ENCODE measurements at regions not wholly inside any gene's neighbourhood (a gene's known extent, or its start where the extent isn't known, plus 50 kb on each side); places are given as distances from the start of the nearest gene placed in this dataset.

DNA sequence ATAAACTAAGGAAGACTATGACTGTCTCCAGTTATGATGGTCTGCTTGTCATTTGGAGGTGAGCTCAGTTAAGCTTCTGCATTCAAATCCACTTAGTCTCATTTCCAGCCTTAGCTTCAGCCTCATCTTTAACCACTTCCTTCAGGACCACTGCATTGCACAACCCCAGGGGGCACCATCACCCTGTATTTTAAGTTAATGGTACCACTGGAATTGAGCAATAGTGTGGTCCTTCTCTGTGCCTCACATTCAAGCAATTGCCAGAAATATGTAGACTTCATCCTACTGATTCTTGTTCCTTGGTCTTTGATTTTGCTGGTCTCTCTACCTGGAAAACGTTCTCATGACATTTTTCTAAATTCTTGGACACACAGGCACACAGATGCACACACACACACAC is 131.5 kb upstream of the PTPN3 start:
- H3K4me1 ChIP-seq: no peaks in the 10 kb centered on the region
- no peaks in the 10 kb centered on the region for H3K9me3 ChIP-seq
- no peak overlapping the region for H3K4me3 ChIP-seq
- intact Hi-C loops (cut with DNase I): no loop called here
- TF ChIP-seq, protein P1, sequence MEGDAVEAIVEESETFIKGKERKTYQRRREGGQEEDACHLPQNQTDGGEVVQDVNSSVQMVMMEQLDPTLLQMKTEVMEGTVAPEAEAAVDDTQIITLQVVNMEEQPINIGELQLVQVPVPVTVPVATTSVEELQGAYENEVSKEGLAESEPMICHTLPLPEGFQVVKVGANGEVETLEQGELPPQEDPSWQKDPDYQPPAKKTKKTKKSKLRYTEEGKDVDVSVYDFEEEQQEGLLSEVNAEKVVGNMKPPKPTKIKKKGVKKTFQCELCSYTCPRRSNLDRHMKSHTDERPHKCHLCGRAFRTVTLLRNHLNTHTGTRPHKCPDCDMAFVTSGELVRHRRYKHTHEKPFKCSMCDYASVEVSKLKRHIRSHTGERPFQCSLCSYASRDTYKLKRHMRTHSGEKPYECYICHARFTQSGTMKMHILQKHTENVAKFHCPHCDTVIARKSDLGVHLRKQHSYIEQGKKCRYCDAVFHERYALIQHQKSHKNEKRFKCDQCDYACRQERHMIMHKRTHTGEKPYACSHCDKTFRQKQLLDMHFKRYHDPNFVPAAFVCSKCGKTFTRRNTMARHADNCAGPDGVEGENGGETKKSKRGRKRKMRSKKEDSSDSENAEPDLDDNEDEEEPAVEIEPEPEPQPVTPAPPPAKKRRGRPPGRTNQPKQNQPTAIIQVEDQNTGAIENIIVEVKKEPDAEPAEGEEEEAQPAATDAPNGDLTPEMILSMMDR (IDR thresholded peaks at IDR 0.05): no peak
- TF ChIP-seq POLR2A (IDR thresholded peaks at IDR 0.05): no peak
- no peak overlapping the region for H3K27ac ChIP-seq
- no peaks in the 10 kb centered on the region for H3K36me3 ChIP-seq
- no peaks in the 10 kb centered on the region for H3K27me3 ChIP-seq
- 58% methylated on average over 1 of the region's 1 CpG for WGBS (ENCODE audit: insufficient coverage, low coverage, low lambda C conversion rate, missing lambda C conversion rate)
- DNase-seq (no peak), ATAC-seq (no peak)

DNA sequence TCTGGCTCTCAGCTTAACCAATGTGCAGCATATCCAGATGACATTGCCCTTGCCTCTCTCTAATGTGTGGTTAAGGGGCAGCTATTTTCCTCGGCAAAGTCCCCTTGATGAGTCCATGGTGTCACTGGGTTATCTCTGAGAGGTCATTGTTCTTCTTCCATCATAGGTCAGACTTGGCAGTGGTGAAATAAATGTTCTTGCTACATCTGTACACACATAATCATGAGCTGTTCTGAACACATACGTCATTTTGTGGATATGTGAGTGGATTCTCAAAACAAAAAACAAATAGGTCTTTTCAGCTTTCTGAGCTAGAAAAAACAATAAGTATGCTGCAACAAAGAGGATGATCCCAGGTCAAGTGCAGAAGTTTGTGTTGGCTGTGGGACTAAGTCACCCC is 134.7 kb upstream of the PTPN3 start:
- Histone ChIP-seq H3K9me3 (no peaks in the 10 kb centered on the region), H3K4me3 (no peak overlapping the region), H3K4me1 (no peaks in the 10 kb centered on the region), H3K27me3 (no peaks in the 10 kb centered on the region), H3K36me3 (no peaks in the 10 kb centered on the region), H3K27ac (no peak overlapping the region)
- no peak for TF ChIP-seq POLR2A (IDR thresholded peaks at IDR 0.05)
- TF ChIP-seq, protein P1 (IDR thresholded peaks at IDR 0.05): no peak
- DNase-seq (no peak), ATAC-seq (peak in 3 of 4 donors; percentile 45 to 90 (median 82))
- intact Hi-C loops (cut with DNase I): no loop called here
- WGBS (ENCODE audit: insufficient coverage, low coverage, low lambda C conversion rate, missing lambda C conversion rate): 24% methylated on average over 2 of the region's 2 CpGs

DNA sequence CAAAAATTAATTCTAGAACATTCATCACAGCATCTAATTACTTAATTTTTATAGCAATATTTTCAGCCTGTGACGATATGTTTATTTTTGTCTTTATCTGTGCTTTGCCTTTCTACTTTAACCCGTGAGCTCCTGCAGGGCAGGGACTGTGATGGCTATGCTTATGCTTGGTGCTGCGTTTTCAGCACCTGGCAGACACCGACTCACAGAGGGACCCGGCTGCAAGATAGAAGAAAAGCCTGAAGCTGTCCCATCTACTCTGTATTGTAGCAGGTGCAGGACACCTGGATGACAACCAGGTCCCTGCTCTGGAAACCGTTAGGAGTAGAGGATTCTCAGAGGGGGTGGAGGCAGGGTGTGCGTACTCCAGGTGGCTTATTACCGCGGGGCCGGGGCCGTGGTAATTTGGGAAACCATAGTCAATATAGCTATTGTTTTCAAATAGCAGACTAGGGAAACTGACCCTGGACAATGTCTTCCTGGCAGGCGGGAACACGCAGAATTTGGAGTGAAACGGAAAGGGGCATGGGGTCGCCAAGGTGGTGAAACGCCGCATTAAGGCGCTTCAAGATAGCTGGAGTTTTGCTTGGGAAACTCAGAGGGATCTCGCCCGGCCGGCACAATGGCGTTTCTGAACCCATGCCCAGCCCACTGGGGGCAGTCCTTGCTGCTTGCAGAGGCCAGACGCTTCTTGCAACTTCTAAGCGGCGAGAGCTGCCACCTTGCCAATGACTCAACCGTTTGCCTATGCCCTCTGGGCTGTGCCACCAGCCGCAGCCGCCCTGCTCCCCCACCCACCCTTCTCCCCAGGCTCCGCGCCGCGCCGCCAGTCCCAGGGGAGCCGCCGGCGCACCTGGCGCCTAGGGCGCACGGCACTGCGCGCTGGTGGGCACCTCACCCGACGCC is 140.1 kb upstream of the PALM2AKAP2 start:
- Histone ChIP-seq H3K4me1 (peaks cover 0 to 9% (median 2%) of the 10 kb centered on the region in 4 donors), H3K4me3 (peak overlapping the region; percentile 34 to 56 (median 38)), H3K27me3 (peaks cover 0 to 13% of the 10 kb centered on the region in 2 donors), H3K27ac (no peak overlapping the region), H3K9me3 (no peaks in the 10 kb centered on the region), H3K36me3 (no peaks in the 10 kb centered on the region)
- 10% methylated on average over 20 of the region's 43 CpGs for WGBS (ENCODE audit: insufficient coverage, low coverage, low lambda C conversion rate, missing lambda C conversion rate)
- no peak for TF ChIP-seq POLR2A (IDR thresholded peaks at IDR 0.05)
- TF ChIP-seq, protein P1 (IDR thresholded peaks at IDR 0.05): no peak
- intact Hi-C loops (cut with DNase I): no loop called here
- ATAC-seq (peak; percentile 74 to 92 (median 83)), DNase-seq (peak; percentile 49 to 74 (median 55))

DNA sequence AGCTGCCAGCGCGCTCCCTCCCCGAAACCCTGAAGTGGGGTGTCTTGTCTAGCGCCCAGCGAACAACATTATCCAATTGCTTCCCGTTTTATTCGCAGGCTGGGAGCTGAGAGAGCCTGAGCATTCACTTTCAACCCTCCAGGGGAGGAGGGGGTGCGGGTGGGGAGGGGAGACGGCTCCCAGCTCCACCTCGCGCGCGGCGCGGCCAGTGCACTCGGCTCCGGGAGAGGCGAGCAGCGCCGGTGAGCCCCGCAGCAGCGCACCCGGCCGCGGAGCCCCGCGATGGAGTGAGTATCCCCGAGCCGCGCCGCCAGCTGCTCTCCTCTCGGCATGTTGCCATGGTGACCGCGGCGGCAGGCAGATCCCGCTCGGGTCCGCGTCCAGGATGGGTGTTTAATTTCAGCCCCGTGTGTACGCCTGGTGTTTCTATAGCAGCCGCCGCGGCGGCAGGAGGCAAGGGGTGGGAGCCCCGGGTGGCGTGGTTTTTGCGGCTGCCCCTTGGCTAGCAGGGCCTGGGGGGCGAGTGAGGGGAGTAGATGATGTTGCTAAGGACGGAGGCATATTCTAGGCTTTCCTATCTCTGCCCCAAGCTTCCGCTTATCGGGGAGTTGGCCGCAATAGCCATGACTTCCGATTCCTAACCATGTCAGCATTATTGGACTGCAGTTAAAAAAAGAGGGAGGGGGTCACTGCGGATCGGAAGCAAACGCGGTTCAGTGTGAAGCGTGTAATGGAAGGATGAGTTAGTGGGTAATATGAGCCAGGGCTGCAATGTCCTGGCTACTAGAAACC is 139.2 kb upstream of the PALM2AKAP2 start:
- TF ChIP-seq, protein P1 (IDR thresholded peaks at IDR 0.05): no peak
- TF ChIP-seq POLR2A (IDR thresholded peaks at IDR 0.05): no peak
- DNase-seq (peak in 2 of 3 donors; percentile 49 to 50), ATAC-seq (peak; percentile 47 to 59 (median 55))
- intact Hi-C loops (cut with DNase I): no loop called here
- Histone ChIP-seq H3K9me3 (no peaks in the 10 kb centered on the region), H3K27ac (no peak overlapping the region), H3K36me3 (no peaks in the 10 kb centered on the region), H3K4me3 (peak overlapping the region; percentile 34 to 56 (median 38)), H3K27me3 (peaks cover 0 to 13% of the 10 kb centered on the region in 2 donors), H3K4me1 (peaks cover 0 to 9% (median 2%) of the 10 kb centered on the region in 4 donors)
- 4% methylated on average over 24 of the region's 59 CpGs for WGBS (ENCODE audit: insufficient coverage, low coverage, low lambda C conversion rate, missing lambda C conversion rate)
